Rectal smooth muscle tissue (tissue), 1 donor: ENCODE measurements at regions not wholly inside any gene's neighbourhood (a gene's known extent, or its start where the extent isn't known, plus 50 kb on each side); places are given as distances from the start of the nearest gene placed in this dataset.

ENCODE experiments used
- H3K27ac ChIP-seq: one replicate; pipeline ENCODE4 v1.7.0; 2013; ENCODE audit warnings: low read depth, low read length, inconsistent platforms
- H3K27me3 ChIP-seq: one replicate; pipeline ENCODE4 v1.7.0; 2013; ENCODE audit warnings: low read length; ENCODE audit not compliant: control insufficient read depth, insufficient read depth
- H3K36me3 ChIP-seq: one replicate; pipeline ENCODE4 v1.7.0; 2013; ENCODE audit warnings: low read length; ENCODE audit not compliant: control insufficient read depth, insufficient read depth
- H3K4me1 ChIP-seq: one replicate; pipeline ENCODE4 v1.7.0; 2013; ENCODE audit warnings: low read length; ENCODE audit not compliant: control insufficient read depth, insufficient read depth
- H3K4me3 ChIP-seq: one replicate; pipeline ENCODE4 v1.7.0; 2013; ENCODE audit warnings: low read length
- H3K9ac ChIP-seq: one replicate; pipeline ENCODE4 v1.7.0; 2013; ENCODE audit warnings: low read length

- Histone ChIP-seq H3K4me3 (no peak overlapping the region), H3K27me3 (no peaks in the 10 kb centered on the region), H3K4me1 (no peaks in the 10 kb centered on the region), H3K27ac (no peak overlapping the region), H3K36me3 (no peaks in the 10 kb centered on the region), H3K9ac (no peak overlapping the region)
Observed at GRCh38 chr22:26860301-26860700, 202.9 kb downstream of the MIAT start.

GRCh38 chr22:26865021-26865420, 207.6 kb downstream of the MIAT start:
- H3K36me3 ChIP-seq = no peaks in the 10 kb centered on the region
- no peak overlapping the region for H3K4me3 ChIP-seq
- H3K9ac ChIP-seq = no peak overlapping the region
- no peaks in the 10 kb centered on the region for H3K4me1 ChIP-seq
- H3K27ac ChIP-seq = no peak overlapping the region
- H3K27me3 ChIP-seq = no peaks in the 10 kb centered on the region

GRCh38 chr22:26883393-26883792, 226.0 kb downstream of the MIAT start:
- Histone ChIP-seq H3K9ac (no peak overlapping the region), H3K4me1 (peaks cover 3% of the 10 kb centered on the region), H3K36me3 (no peaks in the 10 kb centered on the region), H3K27me3 (no peaks in the 10 kb centered on the region), H3K4me3 (no peak overlapping the region), H3K27ac (no peak overlapping the region)

- Histone ChIP-seq H3K4me1 (peaks cover 3% of the 10 kb centered on the region), H3K27me3 (no peaks in the 10 kb centered on the region), H3K4me3 (no peak overlapping the region), H3K36me3 (no peaks in the 10 kb centered on the region), H3K9ac (no peak overlapping the region), H3K27ac (no peak overlapping the region)
Observed at GRCh38 chr22:26884921-26885320, 227.5 kb downstream of the MIAT start.

GRCh38 chr22:26885441-26886261, 228.3 kb downstream of the MIAT start:
- Histone ChIP-seq H3K4me1 (peaks cover 3% of the 10 kb centered on the region), H3K27me3 (no peaks in the 10 kb centered on the region), H3K4me3 (no peak overlapping the region), H3K27ac (no peak overlapping the region), H3K9ac (no peak overlapping the region), H3K36me3 (no peaks in the 10 kb centered on the region)

- Histone ChIP-seq H3K27me3 (no peaks in the 10 kb centered on the region), H3K9ac (no peak overlapping the region), H3K4me3 (no peak overlapping the region), H3K27ac (no peak overlapping the region), H3K36me3 (no peaks in the 10 kb centered on the region), H3K4me1 (peaks cover 7% of the 10 kb centered on the region)
Observed at GRCh38 chr22:26887456-26887855, 230.1 kb downstream of the MIAT start.

GRCh38 chr22:26887916-26888315, 230.5 kb downstream of the MIAT start:
- Histone ChIP-seq H3K4me1 (peaks cover 7% of the 10 kb centered on the region), H3K9ac (no peak overlapping the region), H3K36me3 (no peaks in the 10 kb centered on the region), H3K27ac (no peak overlapping the region), H3K27me3 (no peaks in the 10 kb centered on the region), H3K4me3 (no peak overlapping the region)

GRCh38 chr22:26888887-26889286, 231.5 kb downstream of the MIAT start:
- Histone ChIP-seq H3K27ac (no peak overlapping the region), H3K36me3 (no peaks in the 10 kb centered on the region), H3K4me3 (no peak overlapping the region), H3K9ac (no peak overlapping the region), H3K4me1 (peaks cover 7% of the 10 kb centered on the region), H3K27me3 (no peaks in the 10 kb centered on the region)

- no peak overlapping the region for H3K4me3 ChIP-seq
- peaks cover 9% of the 10 kb centered on the region for H3K4me1 ChIP-seq
- no peaks in the 10 kb centered on the region for H3K36me3 ChIP-seq
- H3K27ac ChIP-seq = no peak overlapping the region
- no peaks in the 10 kb centered on the region for H3K27me3 ChIP-seq
- H3K9ac ChIP-seq = no peak overlapping the region
Observed at GRCh38 chr22:26889802-26890201, 232.4 kb downstream of the MIAT start.

- no peaks in the 10 kb centered on the region for H3K36me3 ChIP-seq
- H3K4me1 ChIP-seq = peaks cover 14% of the 10 kb centered on the region
- no peak overlapping the region for H3K27ac ChIP-seq
- no peak overlapping the region for H3K9ac ChIP-seq
- H3K27me3 ChIP-seq = no peaks in the 10 kb centered on the region
- H3K4me3 ChIP-seq = no peak overlapping the region
Observed at GRCh38 chr22:26890870-26891269, 233.5 kb downstream of the MIAT start.

GRCh38 chr22:26891429-26891828, 234.0 kb downstream of the MIAT start:
- Histone ChIP-seq H3K36me3 (no peaks in the 10 kb centered on the region), H3K4me1 (peaks cover 14% of the 10 kb centered on the region), H3K9ac (no peak overlapping the region), H3K4me3 (no peak overlapping the region), H3K27me3 (no peaks in the 10 kb centered on the region), H3K27ac (no peak overlapping the region)

- Histone ChIP-seq H3K4me3 (no peak overlapping the region), H3K4me1 (peaks cover 13% of the 10 kb centered on the region), H3K36me3 (no peaks in the 10 kb centered on the region), H3K27ac (no peak overlapping the region), H3K9ac (no peak overlapping the region), H3K27me3 (no peaks in the 10 kb centered on the region)
Observed at GRCh38 chr22:26892166-26893041, 235.0 kb downstream of the MIAT start.
